WTC11 (cell line): ENCODE measurements at regions not wholly inside any gene's neighbourhood (a gene's known extent, or its start where the extent isn't known, plus 50 kb on each side); places are given as distances from the start of the nearest gene placed in this dataset.

ENCODE experiments used
- ATAC-seq: fragments of 200-7000 bp; cut with Tn5 transposase; 2 replicates; pipeline ENCODE4 v1.10.0; 2021; ENCODE audit warnings: mild to moderate bottlenecking, moderate library complexity
- CTCF ChIA-PET: fragments of 300-600 bp; sonication (Branson Sonifier 250); formaldehyde crosslinking; loops from one replicate; lab custom pipeline; 2021; ENCODE audit warnings: antibody characterized with exemption; lab: Charles Lee
- POLR2A ChIA-PET: fragments of 350-600 bp; sonication (Branson Sonifier 250); formaldehyde crosslinking; loops from one replicate; lab custom pipeline; 2021; ENCODE audit warnings: antibody characterized with exemption; lab: Charles Lee
- DNase-seq: peaks from one replicate; pipeline ENCODE4 v3.0.0; 2021; ENCODE audit warnings: low spot score
- H3K27ac Mint-ChIP-seq: 2 replicates; pipeline ENCODE4 v1.8.0; 2021; ENCODE audit warnings: mixed read lengths
- H3K27me3 Mint-ChIP-seq: 2 replicates; pipeline ENCODE4 v1.8.0; 2021; ENCODE audit warnings: low read depth, mild to moderate bottlenecking, moderate library complexity, mixed read lengths
- H3K36me3 Mint-ChIP-seq: 2 replicates; pipeline ENCODE4 v1.8.0; 2021; ENCODE audit warnings: mixed read lengths
- H3K4me1 Mint-ChIP-seq: 2 replicates; pipeline ENCODE4 v1.8.0; 2022; ENCODE audit warnings: mixed read lengths
- H3K4me3 Mint-ChIP-seq: 2 replicates; pipeline ENCODE4 v1.8.0; 2021; ENCODE audit warnings: mild to moderate bottlenecking, moderate library complexity, mixed read lengths
- H3K9me3 Mint-ChIP-seq: 2 replicates; pipeline ENCODE4 v1.8.0; 2021; ENCODE audit warnings: mixed read lengths
- CREB1 ChIP-seq: sonication (generic); formaldehyde crosslinking; IDR thresholded peaks from 2 replicates; pipeline ENCODE4 v1.8.0; 2023; ENCODE audit warnings: mild to moderate bottlenecking, missing genetic modification reagents
- ELF4 ChIP-seq: sonication (generic); formaldehyde crosslinking; IDR thresholded peaks from 2 replicates; pipeline ENCODE4 v1.8.1; 2022; ENCODE audit warnings: low read depth, mild to moderate bottlenecking, moderate library complexity, missing genetic modification reagents
- EMX1 ChIP-seq: fragments of 250-450 bp; sonication (Bioruptor Pico); IDR thresholded peaks from 2 replicates; pipeline ENCODE4 v1.8.0; 2021; ENCODE audit warnings: mild to moderate bottlenecking
- ETV6 ChIP-seq: sonication (generic); formaldehyde crosslinking; IDR thresholded peaks from 2 replicates; pipeline ENCODE4 v1.8.1; 2022; ENCODE audit warnings: mild to moderate bottlenecking, missing genetic modification reagents
- FOXJ3 ChIP-seq: sonication (generic); formaldehyde crosslinking; IDR thresholded peaks from 2 replicates; pipeline ENCODE4 v1.9.0; 2021; ENCODE audit warnings: missing genetic modification reagents, mild to moderate bottlenecking, borderline replicate concordance
- FOXP1 ChIP-seq: sonication (generic); formaldehyde crosslinking; IDR thresholded peaks from 2 replicates; pipeline ENCODE4 v1.8.0; 2022; ENCODE audit warnings: missing genetic modification reagents, mild to moderate bottlenecking, moderate library complexity, borderline replicate concordance
- JUN ChIP-seq: sonication (generic); formaldehyde crosslinking; IDR thresholded peaks from 2 replicates; pipeline ENCODE4 v1.8.0; 2023; ENCODE audit warnings: mild to moderate bottlenecking, missing genetic modification reagents
- MYBL2 ChIP-seq: sonication (generic); formaldehyde crosslinking; IDR thresholded peaks from 2 replicates; pipeline ENCODE4 v1.8.1; 2023; ENCODE audit warnings: mild to moderate bottlenecking, moderate library complexity, missing genetic modification reagents
- NR2C2 ChIP-seq: sonication (generic); formaldehyde crosslinking; IDR thresholded peaks from 2 replicates; pipeline ENCODE4 v1.8.0; 2022; ENCODE audit warnings: mild to moderate bottlenecking, missing genetic modification reagents
- PRRX2 ChIP-seq: fragments of 250-450 bp; sonication (Bioruptor Pico); IDR thresholded peaks from 2 replicates; pipeline ENCODE4 v1.8.0; 2021; ENCODE audit warnings: mild to moderate bottlenecking
- SMAD3 ChIP-seq: sonication (generic); formaldehyde crosslinking; IDR thresholded peaks from 2 replicates; pipeline ENCODE4 v1.8.0; 2022; ENCODE audit warnings: missing genetic modification reagents, mild to moderate bottlenecking, borderline replicate concordance
- TEAD1 ChIP-seq: sonication (generic); formaldehyde crosslinking; IDR thresholded peaks from 2 replicates; pipeline ENCODE4 v1.8.0; 2022; ENCODE audit warnings: mild to moderate bottlenecking, missing genetic modification reagents
- ZNF138 ChIP-seq: sonication (generic); formaldehyde crosslinking; conservative IDR thresholded peaks from 2 replicates; pipeline ENCODE4 v1.8.1; 2022; ENCODE audit warnings: mild to moderate bottlenecking, moderate library complexity, missing genetic modification reagents
- ZNF232 ChIP-seq: sonication (generic); formaldehyde crosslinking; IDR thresholded peaks from 2 replicates; pipeline ENCODE4 v1.8.0; 2022; ENCODE audit warnings: mild to moderate bottlenecking, missing genetic modification reagents
- TF ChIP-seq, protein P1 (sequence below): sonication (generic); formaldehyde crosslinking; IDR thresholded peaks from 2 replicates; pipeline ENCODE4 v1.8.1; 2023; ENCODE audit warnings: mild to moderate bottlenecking, missing genetic modification reagents, moderate library complexity
- TF ChIP-seq, protein P2 (sequence below): sonication (generic); formaldehyde crosslinking; IDR thresholded peaks from 2 replicates; pipeline ENCODE4 v1.8.1; 2023; ENCODE audit warnings: mild to moderate bottlenecking, moderate library complexity, missing genetic modification reagents
- TF ChIP-seq, protein P3 (sequence below): sonication (generic); formaldehyde crosslinking; IDR thresholded peaks from 2 replicates; pipeline ENCODE4 v1.8.1; 2022; ENCODE audit warnings: mild to moderate bottlenecking, moderate library complexity, missing genetic modification reagents
- TF ChIP-seq, protein P4 (sequence below): sonication (generic); formaldehyde crosslinking; IDR thresholded peaks from 2 replicates; pipeline ENCODE4 v1.8.1; 2023; ENCODE audit warnings: mild to moderate bottlenecking, missing genetic modification reagents
- TF ChIP-seq, protein P5 (sequence below): sonication (generic); formaldehyde crosslinking; IDR thresholded peaks from 2 replicates; pipeline ENCODE4 v1.8.1; 2023; ENCODE audit warnings: mild to moderate bottlenecking, missing genetic modification reagents
- TF ChIP-seq, protein P6 (sequence below): fragments of 250-450 bp; sonication (Bioruptor Pico); IDR thresholded peaks from 2 replicates; pipeline ENCODE4 v1.8.0; 2021; ENCODE audit warnings: mild to moderate bottlenecking
- TF ChIP-seq, protein P7 (sequence below): sonication (generic); formaldehyde crosslinking; IDR thresholded peaks from 2 replicates; pipeline ENCODE4 v1.8.1; 2022; ENCODE audit warnings: mild to moderate bottlenecking, missing genetic modification reagents, moderate library complexity, borderline replicate concordance

DNA sequence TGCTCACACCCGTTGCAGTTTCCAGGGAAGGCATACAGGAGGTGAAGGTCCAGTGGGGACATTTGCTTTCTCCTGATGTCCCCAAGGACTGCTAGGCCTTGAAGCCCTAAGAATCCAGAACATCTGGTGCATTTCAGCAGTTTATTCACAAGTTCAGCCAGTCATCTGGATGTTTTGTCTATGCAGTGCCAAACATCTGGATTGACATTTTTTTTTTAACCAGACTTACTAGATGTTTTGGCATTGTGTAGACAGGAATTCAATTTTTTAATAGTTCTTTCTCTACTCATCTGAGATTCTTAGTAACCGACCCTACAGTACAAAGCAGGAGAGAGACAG lies 256.2 kb downstream of the CLIC5 start (continued):
- no peak for TF ChIP-seq ZNF138 (CRISPR knock-in tag)
- TF ChIP-seq ELF4: no peak
- TF ChIP-seq EMX1 (CRISPR knock-in tag): no peak
- TF ChIP-seq ETV6 (CRISPR knock-in tag): no peak
- TF ChIP-seq TEAD1: no peak
- TF ChIP-seq, protein P1, sequence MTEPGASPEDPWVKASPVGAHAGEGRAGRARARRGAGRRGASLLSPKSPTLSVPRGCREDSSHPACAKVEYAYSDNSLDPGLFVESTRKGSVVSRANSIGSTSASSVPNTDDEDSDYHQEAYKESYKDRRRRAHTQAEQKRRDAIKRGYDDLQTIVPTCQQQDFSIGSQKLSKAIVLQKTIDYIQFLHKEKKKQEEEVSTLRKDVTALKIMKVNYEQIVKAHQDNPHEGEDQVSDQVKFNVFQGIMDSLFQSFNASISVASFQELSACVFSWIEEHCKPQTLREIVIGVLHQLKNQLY: no peak
- TF ChIP-seq, protein P2, sequence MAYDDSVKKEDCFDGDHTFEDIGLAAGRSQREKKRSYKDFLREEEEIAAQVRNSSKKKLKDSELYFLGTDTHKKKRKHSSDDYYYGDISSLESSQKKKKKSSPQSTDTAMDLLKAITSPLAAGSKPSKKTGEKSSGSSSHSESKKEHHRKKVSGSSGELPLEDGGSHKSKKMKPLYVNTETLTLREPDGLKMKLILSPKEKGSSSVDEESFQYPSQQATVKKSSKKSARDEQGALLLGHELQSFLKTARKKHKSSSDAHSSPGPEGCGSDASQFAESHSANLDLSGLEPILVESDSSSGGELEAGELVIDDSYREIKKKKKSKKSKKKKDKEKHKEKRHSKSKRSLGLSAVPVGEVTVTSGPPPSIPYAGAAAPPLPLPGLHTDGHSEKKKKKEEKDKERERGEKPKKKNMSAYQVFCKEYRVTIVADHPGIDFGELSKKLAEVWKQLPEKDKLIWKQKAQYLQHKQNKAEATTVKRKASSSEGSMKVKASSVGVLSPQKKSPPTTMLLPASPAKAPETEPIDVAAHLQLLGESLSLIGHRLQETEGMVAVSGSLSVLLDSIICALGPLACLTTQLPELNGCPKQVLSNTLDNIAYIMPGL: no peak

DNA sequence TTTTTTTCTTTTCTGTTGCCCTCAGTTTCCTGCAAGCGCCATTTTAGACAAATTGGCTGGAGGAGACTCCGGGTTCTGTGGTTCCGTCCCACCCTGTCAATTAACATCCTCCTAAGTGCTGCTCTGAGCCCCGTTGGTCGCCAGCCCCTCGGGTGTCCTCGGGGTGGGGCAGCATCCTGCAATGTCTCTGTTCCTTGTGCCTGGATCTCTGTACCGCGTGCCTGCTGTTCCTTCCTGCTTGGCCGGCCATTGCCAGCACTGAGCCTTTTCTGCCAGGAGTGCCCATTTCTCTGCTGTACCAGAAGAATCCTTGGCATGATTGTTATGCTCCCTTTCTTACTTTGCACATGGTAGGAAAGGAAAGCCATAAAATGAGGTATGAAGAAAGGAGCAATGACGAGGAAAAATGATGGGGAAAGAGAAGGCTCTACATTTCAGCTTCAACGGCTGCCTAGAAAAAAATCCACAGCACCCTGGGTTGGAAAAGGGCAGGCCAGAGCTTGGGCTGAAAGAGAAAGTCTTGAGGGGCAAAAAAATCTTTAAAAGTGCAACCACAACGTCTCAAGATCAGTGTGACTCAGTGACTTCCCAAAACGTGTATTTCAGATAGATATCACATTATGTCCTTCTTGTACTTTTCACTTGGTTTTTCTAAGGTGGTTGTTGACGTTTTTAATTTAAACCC lies 256.7 kb downstream of the CLIC5 start:
- Mint-ChIP-seq H3K27ac (no peak overlapping the region), H3K4me1 (no peaks in the 10 kb centered on the region), H3K9me3 (peaks cover 11% of the 10 kb centered on the region), H3K4me3 (no peak overlapping the region), H3K27me3 (no peaks in the 10 kb centered on the region), H3K36me3 (no peaks in the 10 kb centered on the region)
- CTCF ChIA-PET: no interaction called here
- POLR2A ChIA-PET: no interaction called here
- TF ChIP-seq, protein P3, sequence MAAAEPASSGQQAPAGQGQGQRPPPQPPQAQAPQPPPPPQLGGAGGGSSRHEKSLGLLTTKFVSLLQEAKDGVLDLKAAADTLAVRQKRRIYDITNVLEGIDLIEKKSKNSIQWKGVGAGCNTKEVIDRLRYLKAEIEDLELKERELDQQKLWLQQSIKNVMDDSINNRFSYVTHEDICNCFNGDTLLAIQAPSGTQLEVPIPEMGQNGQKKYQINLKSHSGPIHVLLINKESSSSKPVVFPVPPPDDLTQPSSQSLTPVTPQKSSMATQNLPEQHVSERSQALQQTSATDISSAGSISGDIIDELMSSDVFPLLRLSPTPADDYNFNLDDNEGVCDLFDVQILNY (CRISPR knock-in tag): no peak
- TF ChIP-seq ZNF138 (CRISPR knock-in tag) (no peak), FOXJ3 (CRISPR knock-in tag) (no peak), NR2C2 (no peak), ZNF232 (CRISPR knock-in tag) (no peak), ELF4 (no peak), JUN (CRISPR knock-in tag) (no peak), EMX1 (CRISPR knock-in tag) (no peak), ETV6 (CRISPR knock-in tag) (no peak)
- TF ChIP-seq, protein P4, sequence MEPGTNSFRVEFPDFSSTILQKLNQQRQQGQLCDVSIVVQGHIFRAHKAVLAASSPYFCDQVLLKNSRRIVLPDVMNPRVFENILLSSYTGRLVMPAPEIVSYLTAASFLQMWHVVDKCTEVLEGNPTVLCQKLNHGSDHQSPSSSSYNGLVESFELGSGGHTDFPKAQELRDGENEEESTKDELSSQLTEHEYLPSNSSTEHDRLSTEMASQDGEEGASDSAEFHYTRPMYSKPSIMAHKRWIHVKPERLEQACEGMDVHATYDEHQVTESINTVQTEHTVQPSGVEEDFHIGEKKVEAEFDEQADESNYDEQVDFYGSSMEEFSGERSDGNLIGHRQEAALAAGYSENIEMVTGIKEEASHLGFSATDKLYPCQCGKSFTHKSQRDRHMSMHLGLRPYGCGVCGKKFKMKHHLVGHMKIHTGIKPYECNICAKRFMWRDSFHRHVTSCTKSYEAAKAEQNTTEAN (CRISPR knock-in tag): no peak
- ATAC-seq (no peak), DNase-seq (no peak)

DNA sequence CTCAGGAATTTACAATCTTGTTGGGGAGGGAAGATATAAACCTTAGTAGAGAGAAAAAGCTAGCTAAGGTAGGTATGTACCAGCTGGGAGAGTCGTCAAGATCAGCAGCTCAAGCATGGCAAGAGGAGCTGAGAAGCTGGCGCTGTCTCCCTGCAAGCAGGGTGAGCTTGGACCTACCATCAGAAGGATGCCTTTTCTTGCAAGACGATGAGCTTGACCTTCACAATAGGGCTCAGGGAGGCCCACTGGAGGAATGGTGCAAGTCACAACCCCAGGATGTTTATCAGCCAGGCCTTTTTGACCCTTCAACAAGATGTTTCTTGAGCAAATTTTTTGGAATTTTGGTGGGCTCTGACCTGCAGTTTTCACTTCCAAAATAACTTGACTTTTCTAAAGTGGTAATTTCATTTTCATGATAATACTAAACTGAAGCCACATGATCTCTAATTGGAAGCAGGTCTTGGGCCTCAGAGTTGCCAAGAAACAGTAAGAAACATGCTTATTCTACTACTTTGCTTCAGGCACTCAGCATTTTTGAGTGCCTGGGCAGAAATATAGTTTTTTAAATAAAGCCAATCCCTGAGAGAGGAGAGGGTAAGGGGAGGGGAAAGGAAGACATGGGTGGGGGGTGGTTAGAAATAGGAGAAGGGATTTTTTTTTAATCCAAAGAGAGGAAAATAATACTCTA lies 258.1 kb downstream of the CLIC5 start:
- Mint-ChIP-seq H3K27me3 (no peaks in the 10 kb centered on the region), H3K9me3 (no peaks in the 10 kb centered on the region), H3K4me1 (peaks cover 1% of the 10 kb centered on the region), H3K36me3 (no peaks in the 10 kb centered on the region), H3K27ac (no peak overlapping the region), H3K4me3 (no peak overlapping the region)
- no peak for DNase-seq
- ChIA-PET POLR2A (no interaction called here), CTCF (interaction anchor here (1.1 kb wide), 1 partner anchor 165 kb away, joined by 5 read pairs; no protein-coding TSS in a partner anchor)
- no peak for ATAC-seq
- TF ChIP-seq, protein P5, sequence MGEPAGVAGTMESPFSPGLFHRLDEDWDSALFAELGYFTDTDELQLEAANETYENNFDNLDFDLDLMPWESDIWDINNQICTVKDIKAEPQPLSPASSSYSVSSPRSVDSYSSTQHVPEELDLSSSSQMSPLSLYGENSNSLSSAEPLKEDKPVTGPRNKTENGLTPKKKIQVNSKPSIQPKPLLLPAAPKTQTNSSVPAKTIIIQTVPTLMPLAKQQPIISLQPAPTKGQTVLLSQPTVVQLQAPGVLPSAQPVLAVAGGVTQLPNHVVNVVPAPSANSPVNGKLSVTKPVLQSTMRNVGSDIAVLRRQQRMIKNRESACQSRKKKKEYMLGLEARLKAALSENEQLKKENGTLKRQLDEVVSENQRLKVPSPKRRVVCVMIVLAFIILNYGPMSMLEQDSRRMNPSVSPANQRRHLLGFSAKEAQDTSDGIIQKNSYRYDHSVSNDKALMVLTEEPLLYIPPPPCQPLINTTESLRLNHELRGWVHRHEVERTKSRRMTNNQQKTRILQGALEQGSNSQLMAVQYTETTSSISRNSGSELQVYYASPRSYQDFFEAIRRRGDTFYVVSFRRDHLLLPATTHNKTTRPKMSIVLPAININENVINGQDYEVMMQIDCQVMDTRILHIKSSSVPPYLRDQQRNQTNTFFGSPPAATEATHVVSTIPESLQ (CRISPR knock-in tag): no peak
- TF ChIP-seq SMAD3 (no peak), MYBL2 (no peak), FOXP1 (CRISPR knock-in tag) (no peak), CREB1 (CRISPR knock-in tag) (no peak), PRRX2 (CRISPR knock-in tag) (no peak)
- TF ChIP-seq, protein P1: no peak
- TF ChIP-seq, protein P4 (CRISPR knock-in tag): no peak
- TF ChIP-seq, protein P6, sequence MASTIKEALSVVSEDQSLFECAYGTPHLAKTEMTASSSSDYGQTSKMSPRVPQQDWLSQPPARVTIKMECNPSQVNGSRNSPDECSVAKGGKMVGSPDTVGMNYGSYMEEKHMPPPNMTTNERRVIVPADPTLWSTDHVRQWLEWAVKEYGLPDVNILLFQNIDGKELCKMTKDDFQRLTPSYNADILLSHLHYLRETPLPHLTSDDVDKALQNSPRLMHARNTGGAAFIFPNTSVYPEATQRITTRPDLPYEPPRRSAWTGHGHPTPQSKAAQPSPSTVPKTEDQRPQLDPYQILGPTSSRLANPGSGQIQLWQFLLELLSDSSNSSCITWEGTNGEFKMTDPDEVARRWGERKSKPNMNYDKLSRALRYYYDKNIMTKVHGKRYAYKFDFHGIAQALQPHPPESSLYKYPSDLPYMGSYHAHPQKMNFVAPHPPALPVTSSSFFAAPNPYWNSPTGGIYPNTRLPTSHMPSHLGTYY: no peak
- TF ChIP-seq, protein P7, sequence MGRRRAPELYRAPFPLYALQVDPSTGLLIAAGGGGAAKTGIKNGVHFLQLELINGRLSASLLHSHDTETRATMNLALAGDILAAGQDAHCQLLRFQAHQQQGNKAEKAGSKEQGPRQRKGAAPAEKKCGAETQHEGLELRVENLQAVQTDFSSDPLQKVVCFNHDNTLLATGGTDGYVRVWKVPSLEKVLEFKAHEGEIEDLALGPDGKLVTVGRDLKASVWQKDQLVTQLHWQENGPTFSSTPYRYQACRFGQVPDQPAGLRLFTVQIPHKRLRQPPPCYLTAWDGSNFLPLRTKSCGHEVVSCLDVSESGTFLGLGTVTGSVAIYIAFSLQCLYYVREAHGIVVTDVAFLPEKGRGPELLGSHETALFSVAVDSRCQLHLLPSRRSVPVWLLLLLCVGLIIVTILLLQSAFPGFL (CRISPR knock-in tag): no peak
